ENCODE measurements at regions not wholly inside any gene's neighbourhood (a gene's known extent, or its start where the extent isn't known, plus 50 kb on each side); places are given as distances from the start of the nearest gene placed in this dataset.
"Not testable (repeated sequence)": the region's sequence is repeated elsewhere in the genome, so short reads cannot be mapped to it uniquely, and the experiment has no call there.

DNA sequence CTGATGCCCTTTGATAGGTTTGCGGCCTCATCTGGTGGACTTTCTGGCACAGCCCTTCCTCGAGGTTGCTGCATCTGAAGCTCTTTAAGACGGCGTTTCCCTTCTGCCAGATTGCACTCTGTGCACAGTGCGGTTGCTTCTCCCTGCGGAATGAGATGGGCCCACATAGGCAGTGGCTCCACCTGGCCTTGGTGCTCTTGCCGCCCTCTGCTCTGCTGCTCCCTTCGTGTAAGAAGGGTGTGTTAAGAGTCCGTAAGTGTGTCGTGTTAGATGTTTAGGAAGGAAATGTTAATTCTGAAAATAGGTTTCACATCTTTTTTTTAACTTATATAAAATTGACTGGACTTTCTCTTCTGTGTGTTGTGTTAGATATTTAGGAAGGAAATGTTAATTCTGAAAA is 240.3 kb downstream of the RTP5 start:
- not testable (repeated sequence) for DNase-seq (ENCODE audit: low spot score)

DNA sequence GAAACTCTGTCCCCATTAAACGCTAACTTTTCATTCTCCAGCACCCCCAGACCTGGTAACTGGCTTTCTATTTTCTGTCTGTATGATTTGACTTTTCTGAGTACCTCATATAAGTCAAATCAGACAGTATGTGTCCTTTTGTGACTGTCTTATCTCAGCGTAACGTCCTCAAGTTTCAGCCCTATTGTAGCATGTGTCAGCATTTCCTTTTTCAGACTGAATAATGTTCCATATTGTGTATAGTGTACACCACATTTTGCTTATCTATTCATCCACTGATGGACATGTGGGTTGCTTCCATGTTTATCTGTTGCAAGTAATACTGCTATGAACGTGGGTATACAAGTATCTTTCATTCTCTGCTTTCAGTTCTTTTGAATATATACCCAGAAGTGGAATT is 242.4 kb downstream of the RTP5 start:
- not testable (repeated sequence) for DNase-seq (ENCODE audit: low spot score)

DNA sequence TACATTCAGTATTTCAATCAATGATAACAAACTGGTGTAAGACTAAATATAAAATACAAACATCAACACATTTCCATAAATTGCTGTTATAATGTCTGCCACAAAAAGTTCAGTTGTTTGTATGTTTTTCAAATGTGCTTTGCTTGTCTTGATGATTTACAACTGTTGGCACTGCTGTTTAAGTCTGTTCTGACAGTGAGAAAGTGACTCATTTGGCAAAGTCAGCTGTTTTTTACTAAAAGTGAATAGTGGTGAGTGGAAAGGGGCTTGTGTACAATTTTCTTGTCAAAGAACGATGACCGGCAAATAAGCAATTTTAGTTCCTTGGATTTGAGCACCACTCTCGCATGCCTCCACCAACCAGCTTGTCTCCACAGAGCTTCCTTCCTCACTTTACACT is 244.0 kb downstream of the RTP5 start:
- not testable (repeated sequence) for DNase-seq (ENCODE audit: low spot score)

DNA sequence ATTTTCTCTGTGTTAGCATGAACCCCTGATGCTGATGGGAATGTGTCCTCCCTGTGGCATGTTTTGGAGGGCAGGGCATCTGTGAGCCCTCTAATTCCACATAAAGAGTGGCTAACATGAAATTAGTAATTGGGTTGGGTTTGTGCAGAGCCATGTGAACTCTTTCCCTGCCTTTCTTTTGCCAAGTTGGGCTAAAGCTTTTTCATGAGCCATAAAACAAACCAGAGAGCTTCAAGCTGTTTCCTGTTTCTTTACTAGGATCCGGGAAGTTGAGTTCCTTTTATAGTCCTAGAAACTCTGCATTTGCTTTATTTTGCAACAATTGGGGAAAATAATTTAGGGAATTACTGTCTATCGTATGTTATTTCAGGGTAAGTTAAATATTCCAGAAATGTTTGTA is 247.1 kb downstream of the RTP5 start:
- DNase-seq (ENCODE audit: low spot score): not testable (repeated sequence)

DNA sequence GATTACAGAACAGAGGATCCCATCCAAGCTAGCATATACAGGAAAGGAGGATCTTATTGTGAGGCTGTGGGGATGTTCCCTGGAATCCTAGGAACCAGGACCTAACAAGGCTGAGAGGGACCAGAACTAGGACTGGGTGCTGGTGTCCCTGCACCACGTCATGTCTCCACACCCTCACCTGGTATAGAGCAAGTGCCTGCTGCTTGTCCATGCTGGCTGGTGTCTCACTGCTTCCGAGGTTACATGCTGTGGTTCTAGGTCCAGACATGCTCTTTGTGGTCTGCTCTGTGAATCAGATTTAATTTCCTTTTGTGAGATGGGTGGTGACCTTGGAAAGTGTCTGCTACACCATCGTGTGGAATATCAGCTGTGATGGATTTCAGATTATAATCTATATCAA is 247.8 kb downstream of the RTP5 start:
- not testable (repeated sequence) for DNase-seq (ENCODE audit: low spot score)

DNA sequence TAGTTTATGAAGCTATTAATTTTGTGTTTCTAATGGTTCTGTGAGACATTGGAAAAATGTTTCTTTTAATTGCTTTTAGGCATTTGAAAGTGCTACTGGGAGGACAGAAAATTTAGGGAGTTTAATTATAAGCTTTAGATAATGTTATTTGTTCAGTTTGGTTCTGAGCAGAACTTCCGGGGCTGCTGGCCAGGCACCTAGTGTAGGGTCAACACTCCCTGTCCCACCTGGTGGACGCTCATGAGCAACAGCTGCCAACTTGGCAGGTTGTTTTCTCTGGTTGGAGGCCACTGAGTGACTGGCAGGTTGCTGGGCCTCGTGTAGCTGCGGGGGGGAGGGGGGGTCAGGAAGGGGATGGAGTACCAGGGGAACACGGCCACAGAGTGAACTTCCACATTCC is 250.2 kb downstream of the RTP5 start:
- DNase-seq (ENCODE audit: low spot score): not testable (repeated sequence)

DNA sequence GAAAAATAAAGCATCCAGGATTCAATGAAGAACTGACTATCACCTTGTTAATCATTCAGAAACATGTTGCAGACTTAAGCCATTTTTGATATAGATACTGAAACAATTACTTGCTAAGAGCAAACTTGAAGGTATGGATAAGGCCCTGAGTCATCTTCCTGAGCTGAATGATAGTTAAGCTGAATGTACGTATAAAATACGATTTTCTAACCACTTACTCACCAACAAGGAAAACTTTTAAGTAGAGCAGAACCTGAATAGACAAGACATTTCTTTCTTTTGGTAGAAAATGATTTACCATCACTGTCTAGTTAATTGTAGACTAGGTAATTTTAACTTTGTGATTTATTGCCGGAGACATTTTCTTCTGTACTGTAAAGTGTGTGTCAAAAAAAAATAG is 261.2 kb downstream of the RTP5 start:
- DNase-seq (ENCODE audit: low spot score): not testable (repeated sequence)

DNA sequence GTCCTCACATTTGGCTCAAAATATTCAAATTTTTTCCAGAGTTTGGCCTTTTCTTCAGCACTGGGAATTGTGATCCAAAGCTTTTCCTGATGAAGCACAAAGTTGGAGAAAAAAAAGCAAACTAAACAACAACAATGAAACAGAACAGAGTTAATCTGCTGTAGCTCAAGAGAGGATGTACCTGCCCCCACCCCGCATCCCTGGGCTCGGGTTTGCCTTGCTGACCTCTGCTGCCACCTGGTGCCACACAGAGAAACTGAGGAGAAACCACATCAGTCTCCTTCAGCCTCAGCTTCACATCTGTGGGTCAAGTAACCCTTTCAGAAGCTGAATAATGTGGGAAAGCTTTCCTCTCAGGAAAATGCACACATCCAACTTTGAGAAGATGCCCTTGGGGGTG is 290.4 kb downstream of the RTP5 start:
- DNase-seq (ENCODE audit: low spot score): not testable (repeated sequence)

DNA sequence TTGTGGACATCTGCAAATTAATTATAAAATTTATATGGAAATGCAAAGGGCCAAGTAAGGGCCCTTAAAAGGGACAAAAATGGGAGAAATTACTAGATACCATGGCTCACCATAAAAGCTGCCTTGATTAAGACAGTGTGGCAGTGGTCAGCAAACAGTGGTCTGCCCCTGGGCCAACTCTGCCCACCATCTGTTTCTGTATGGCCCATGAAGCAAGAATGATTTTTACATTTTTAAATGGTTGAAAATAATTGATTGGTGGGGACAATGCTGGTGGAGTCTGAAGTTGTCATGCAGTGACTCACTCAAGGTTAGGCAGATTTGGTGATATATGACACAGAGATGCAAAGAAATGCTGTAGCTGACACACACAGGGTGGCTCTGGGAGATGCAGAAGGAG is 295.6 kb downstream of the RTP5 start:
- DNase-seq (ENCODE audit: low spot score): not testable (repeated sequence)

DNA sequence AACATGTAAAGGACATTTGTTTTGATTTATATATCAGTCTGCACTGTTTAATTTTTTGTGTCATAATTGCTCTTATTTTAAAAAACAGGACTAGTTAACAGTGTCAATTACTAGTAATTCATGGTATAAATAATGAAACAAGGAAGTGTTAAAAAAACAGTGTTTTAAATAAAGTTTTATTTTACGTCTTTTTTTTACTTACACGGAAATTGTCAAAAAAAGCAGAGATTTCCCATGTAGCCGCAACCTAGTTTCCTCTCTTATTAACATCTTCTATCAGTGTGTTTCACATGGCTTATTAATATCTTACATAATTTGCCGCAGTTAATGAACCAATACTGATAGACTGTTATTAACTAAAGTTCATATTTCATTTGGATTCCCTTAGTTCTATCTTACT is 301.8 kb downstream of the RTP5 start:
- DNase-seq (ENCODE audit: low spot score): not testable (repeated sequence)
